Activated CD4-positive, alpha-beta T cell treated with anti-CD3 and anti-CD28 coated beads, Interleukin-2, amount 50 U/mL, for 4 hours (primary cell): ENCODE measurements at regions not wholly inside any gene's neighbourhood (a gene's known extent, or its start where the extent isn't known, plus 50 kb on each side); places are given as distances from the start of the nearest gene placed in this dataset.

Experiments
- DNase-seq, 2 experiments: peaks; one replicate each; pipeline ENCODE4 v3.0.0-alpha.2; 2020

- DNase-seq = no peak
These were observed 174.9 kb upstream of the RPL38 start for GRCh38 chr17:74028354-74029116.

GRCh38 chr17:74031316-74032090 is 172.0 kb upstream of the RPL38 start:
- DNase-seq = no peak

- no peak for DNase-seq
These were observed 171.3 kb upstream of the RPL38 start for GRCh38 chr17:74032222-74032621.

- no peak for DNase-seq
These were observed 166.2 kb upstream of the RPL38 start for GRCh38 chr17:74037320-74037719.

GRCh38 chr17:74040291-74040690 is 163.2 kb upstream of the RPL38 start:
- no peak for DNase-seq

GRCh38 chr17:74040729-74041128 is 162.7 kb upstream of the RPL38 start:
- no peak for DNase-seq

- DNase-seq = no peak
These were observed 161.4 kb upstream of the RPL38 start for GRCh38 chr17:74041869-74042640.

- DNase-seq = no peak
These were observed 160.6 kb upstream of the RPL38 start for GRCh38 chr17:74042744-74043486.

GRCh38 chr17:74043976-74044375 is 159.5 kb upstream of the RPL38 start:
- no peak for DNase-seq

- DNase-seq = no peak
These were observed 157.7 kb upstream of the RPL38 start for GRCh38 chr17:74045608-74046280.

GRCh38 chr17:74049167-74049966 is 154.1 kb upstream of the RPL38 start:
- DNase-seq = no peak

GRCh38 chr17:74049967-74050458 is 153.5 kb upstream of the RPL38 start:
- no peak for DNase-seq

- DNase-seq = no peak
These were observed 152.1 kb upstream of the RPL38 start for GRCh38 chr17:74051348-74051747.

GRCh38 chr17:74052993-74053711 is 150.3 kb upstream of the RPL38 start:
- DNase-seq = no peak

GRCh38 chr17:74053712-74054078 is 149.8 kb upstream of the RPL38 start:
- no peak for DNase-seq

GRCh38 chr17:74054249-74054648 is 149.2 kb upstream of the RPL38 start:
- no peak for DNase-seq

- DNase-seq = no peak
These were observed 147.8 kb upstream of the RPL38 start for GRCh38 chr17:74055508-74056160.

GRCh38 chr17:74059479-74060240 is 143.8 kb upstream of the RPL38 start:
- DNase-seq = no peak

- no peak for DNase-seq
These were observed 141.7 kb upstream of the RPL38 start for GRCh38 chr17:74061758-74062157.
